ENCODE measurements at regions not wholly inside any gene's neighbourhood (a gene's known extent, or its start where the extent isn't known, plus 50 kb on each side); places are given as distances from the start of the nearest gene placed in this dataset.

DNA sequence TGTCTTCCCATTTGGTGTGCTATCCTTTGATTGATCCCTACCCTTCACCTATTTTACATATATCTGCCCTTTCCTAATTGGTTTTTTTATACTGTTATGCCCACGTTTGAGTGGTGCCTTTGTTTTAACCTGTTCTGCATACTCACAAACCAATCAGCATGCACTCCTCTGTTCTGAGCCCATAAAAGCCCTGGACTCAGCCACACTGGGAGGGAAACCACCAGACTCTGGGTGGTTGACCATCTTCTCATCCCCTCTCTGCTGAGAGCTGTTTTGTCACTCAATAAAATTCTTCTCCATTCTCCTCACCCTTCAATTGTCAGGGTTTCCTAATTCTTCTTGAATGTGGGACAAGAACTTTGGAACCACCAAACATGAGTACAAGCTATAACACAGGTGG is 989.8 kb downstream of the ADGRL2 start:
- dilution Hi-C loops (cut with HindIII; ENCODE audit: low sequenced_read_pairs, unreplicated experiment): no loop called here
- Histone ChIP-seq H3K4me3 (ENCODE audit: insufficient read depth, low read depth, low read length) (no peak overlapping the region), H2AFZ (replicated peaks; ENCODE audit: low read length, poor library complexity) (no peak overlapping the region), H3K9ac (ENCODE audit: low read depth, low read length) (no peak overlapping the region), H3K9me1 (ENCODE audit: insufficient read depth, low read length) (no peaks in the 10 kb centered on the region), H3K4me1 (ENCODE audit: control insufficient read depth, insufficient read depth, low read length) (no peaks in the 10 kb centered on the region), H4K91ac (ENCODE audit: insufficient read depth, low read depth, low read length) (no peak overlapping the region), H3K56ac (ENCODE audit: extremely low read depth, insufficient read depth, low read length) (no peak overlapping the region), H2AK5ac (ENCODE audit: low read depth, low read length) (no peak overlapping the region), H3K36me3 (ENCODE audit: control insufficient read depth, insufficient read depth, low read length) (no peaks in the 10 kb centered on the region), H3K27ac (ENCODE audit: insufficient read depth, low read length) (no peak overlapping the region), H2BK120ac (ENCODE audit: low read depth, low read length) (no peak overlapping the region), H4K8ac (ENCODE audit: low read depth in 2 of 2, low read length in 2 of 2) (no peak overlapping the region), H2BK15ac (ENCODE audit: low read depth, low read length) (no peak overlapping the region), H3K9me3 (ENCODE audit: control insufficient read depth, insufficient read depth, low read length) (peaks cover 6% of the 10 kb centered on the region; the same call in 1 of the 2 replicates), H3K27me3 (ENCODE audit: control insufficient read depth, insufficient read depth, low read length) (no peaks in the 10 kb centered on the region), H3K18ac (ENCODE audit: low read depth, low read length) (no peak overlapping the region), H3K4ac (ENCODE audit: low read depth, low read length) (no peak overlapping the region), H3K4me2 (ENCODE audit: low read depth, low read length) (no peak overlapping the region), H3K23ac (ENCODE audit: low read depth, low read length) (no peak overlapping the region), H3K14ac (replicated peaks; ENCODE audit: low read depth, low read length) (no peak overlapping the region), H4K20me1 (ENCODE audit: insufficient read depth, low read length) (no peaks in the 10 kb centered on the region), H2BK5ac (ENCODE audit: low read depth, low read length, poor library complexity, severe bottlenecking) (no peak overlapping the region), H3K79me1 (ENCODE audit: low read depth in 1 of 2, low read length in 2 of 2) (no peaks in the 10 kb centered on the region), H2BK20ac (ENCODE audit: low read depth, low read length) (no peak overlapping the region), H4K5ac (ENCODE audit: low read depth, low read length) (no peak overlapping the region), H2AK9ac (replicated peaks; ENCODE audit: low read depth, low read length, poor library complexity) (no peak overlapping the region)
- ATAC-seq (ENCODE audit: low read depth) (no peak), DNase-seq (no peak)
- intact Hi-C loops (cut with micrococcal nuclease): no loop called here
- no TSS peak for BruUV-seq (replicated peaks)
- CTCF ChIA-PET: no interaction called here
- no CpG with 5 or more reads among the region's 1 CpG for WGBS, 2 experiments (ENCODE audit: extremely low coverage in 2 of 2, insufficient read length in 1 of 2)
- POLR2A ChIA-PET (ENCODE audit: unreplicated experiment): no interaction called here
- in situ Hi-C loops (cut with MboI; ENCODE audit: low sequenced_read_pairs): no loop called here
- TF ChIP-seq MXI1 (IDR thresholded peaks at IDR 0.05; ENCODE audit: borderline replicate concordance, low read depth, low read length): no peak
- no peak for TF ChIP-seq MAFK (IDR thresholded peaks at IDR 0.05; ENCODE audit: low read depth, low read length)
- TF ChIP-seq CHD1 (IDR thresholded peaks at IDR 0.05; ENCODE audit: low read depth, low read length): no peak
- TF ChIP-seq CEBPB (IDR thresholded peaks at IDR 0.05; ENCODE audit: low read depth, low read length): no peak
- TF ChIP-seq RAD21 (IDR thresholded peaks at IDR 0.05; ENCODE audit: low read length): no peak
- TF ChIP-seq, protein P1, sequence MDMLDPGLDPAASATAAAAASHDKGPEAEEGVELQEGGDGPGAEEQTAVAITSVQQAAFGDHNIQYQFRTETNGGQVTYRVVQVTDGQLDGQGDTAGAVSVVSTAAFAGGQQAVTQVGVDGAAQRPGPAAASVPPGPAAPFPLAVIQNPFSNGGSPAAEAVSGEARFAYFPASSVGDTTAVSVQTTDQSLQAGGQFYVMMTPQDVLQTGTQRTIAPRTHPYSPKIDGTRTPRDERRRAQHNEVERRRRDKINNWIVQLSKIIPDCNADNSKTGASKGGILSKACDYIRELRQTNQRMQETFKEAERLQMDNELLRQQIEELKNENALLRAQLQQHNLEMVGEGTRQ (IDR thresholded peaks at IDR 0.05; ENCODE audit: low read depth, low read length): no peak
- TF ChIP-seq, protein P2, sequence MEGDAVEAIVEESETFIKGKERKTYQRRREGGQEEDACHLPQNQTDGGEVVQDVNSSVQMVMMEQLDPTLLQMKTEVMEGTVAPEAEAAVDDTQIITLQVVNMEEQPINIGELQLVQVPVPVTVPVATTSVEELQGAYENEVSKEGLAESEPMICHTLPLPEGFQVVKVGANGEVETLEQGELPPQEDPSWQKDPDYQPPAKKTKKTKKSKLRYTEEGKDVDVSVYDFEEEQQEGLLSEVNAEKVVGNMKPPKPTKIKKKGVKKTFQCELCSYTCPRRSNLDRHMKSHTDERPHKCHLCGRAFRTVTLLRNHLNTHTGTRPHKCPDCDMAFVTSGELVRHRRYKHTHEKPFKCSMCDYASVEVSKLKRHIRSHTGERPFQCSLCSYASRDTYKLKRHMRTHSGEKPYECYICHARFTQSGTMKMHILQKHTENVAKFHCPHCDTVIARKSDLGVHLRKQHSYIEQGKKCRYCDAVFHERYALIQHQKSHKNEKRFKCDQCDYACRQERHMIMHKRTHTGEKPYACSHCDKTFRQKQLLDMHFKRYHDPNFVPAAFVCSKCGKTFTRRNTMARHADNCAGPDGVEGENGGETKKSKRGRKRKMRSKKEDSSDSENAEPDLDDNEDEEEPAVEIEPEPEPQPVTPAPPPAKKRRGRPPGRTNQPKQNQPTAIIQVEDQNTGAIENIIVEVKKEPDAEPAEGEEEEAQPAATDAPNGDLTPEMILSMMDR (conservative IDR thresholded peaks at IDR 0.05; ENCODE audit: low read depth, low read length): no peak
- no peak for TF ChIP-seq NFE2L2 (IDR thresholded peaks at IDR 0.05; ENCODE audit: low read depth, low read length)
- no peak for TF ChIP-seq RFX5 (IDR thresholded peaks at IDR 0.05; ENCODE audit: low read depth, low read length)
- no peak for TF ChIP-seq SMC3 (IDR thresholded peaks at IDR 0.05; ENCODE audit: low read depth, low read length)
- TF ChIP-seq MAZ (IDR thresholded peaks at IDR 0.05; ENCODE audit: borderline replicate concordance, low read depth, low read length): no peak
- no peak for TF ChIP-seq RCOR1 (IDR thresholded peaks at IDR 0.05; ENCODE audit: insufficient replicate concordance, low read length)
- TF ChIP-seq POLR2A (IDR thresholded peaks at IDR 0.05; ENCODE audit: low read depth, low read length): no peak
- TF ChIP-seq ELK1 (IDR thresholded peaks at IDR 0.05; ENCODE audit: borderline replicate concordance, low read depth, low read length): no peak
- no peak for TF ChIP-seq BHLHE40 (IDR thresholded peaks at IDR 0.05; ENCODE audit: low read depth, low read length)
